ENCODE measurements at regions not wholly inside any gene's neighbourhood (a gene's known extent, or its start where the extent isn't known, plus 50 kb on each side); places are given as distances from the start of the nearest gene placed in this dataset.

- TF ChIP-seq BRCA1 (IDR thresholded peaks at IDR 0.05; ENCODE audit: low read depth, low read length) (no peak), SKIL (IDR thresholded peaks at IDR 0.05; ENCODE audit: low read depth, poor library complexity, severe bottlenecking) (no peak), SIX5 (IDR thresholded peaks at IDR 0.05; ENCODE audit: low read depth, low read length, severe bottlenecking) (no peak), CTCF (IDR thresholded peaks at IDR 0.05 in 2 of 3, conservative IDR thresholded peaks at IDR 0.05 in 1 of 3; ENCODE audit: control insufficient read depth in 2 of 3, extremely low read depth in 1 of 3, insufficient read depth in 1 of 3, low read depth in 3 of 3, low read length in 3 of 3) (no peak), IRF4 (IDR thresholded peaks at IDR 0.05; ENCODE audit: low read depth, low read length) (no peak), SMC3 (IDR thresholded peaks at IDR 0.05; ENCODE audit: borderline replicate concordance, low read length) (no peak), ZNF274 (IDR thresholded peaks at IDR 0.05; ENCODE audit: insufficient read depth, insufficient read length) (no peak), ZNF687 (IDR thresholded peaks at IDR 0.05) (no peak), TBL1XR1 (IDR thresholded peaks at IDR 0.05; ENCODE audit: low read depth, low read length) (no peak), JUND (IDR thresholded peaks at IDR 0.05; ENCODE audit: low read depth, low read length) (no peak)
Measured at GRCh38 chr12:28787151-28787550, 361.9 kb upstream of the FAR2 start.
